IMR-90 (cell line): ENCODE measurements at regions not wholly inside any gene's neighbourhood (a gene's known extent, or its start where the extent isn't known, plus 50 kb on each side); places are given as distances from the start of the nearest gene placed in this dataset.

Experiments
- CEBPB ChIP-seq: IDR thresholded peaks from 2 replicates; pipeline ENCODE4 v1.6.1; 2012; ENCODE audit warnings: low read depth, low read length, improper control_type of control experiment
- CTCF ChIP-seq: conservative IDR thresholded peaks from 2 replicates; pipeline ENCODE4 v1.5.1; 2012; ENCODE audit warnings: mild to moderate bottlenecking, low read depth, low read length, improper control_type of control experiment
- FOS ChIP-seq: fragments of 150-350 bp; IDR thresholded peaks from 2 replicates; pipeline ENCODE4 v1.6.1; 2016; ENCODE audit warnings: low read depth, low read length
- POLR2A ChIP-seq: IDR thresholded peaks from 2 replicates; pipeline ENCODE4 v1.6.1; 2012; ENCODE audit warnings: mild to moderate bottlenecking, low read depth, low read length

GRCh38 chr4:33296876-33297455 is 2576.8 kb downstream of the PCDH7 start:
- TF ChIP-seq POLR2A (no peak), CTCF (no peak), FOS (no peak), CEBPB (no peak)
